GM12878 (cell line): ENCODE measurements at regions not wholly inside any gene's neighbourhood (a gene's known extent, or its start where the extent isn't known, plus 50 kb on each side); places are given as distances from the start of the nearest gene placed in this dataset.
A peak's percentile ranks its signal among the peaks of the same experiment; 100 is the strongest.

Experiments used
- ATAC-seq: fragments of 200-7000 bp; cut with Tn5 transposase; 3 replicates; pipeline ENCODE4 v1.9.1; 2020; ENCODE audit warnings: mild to moderate bottlenecking, moderate library complexity
- BruUV-seq: library from RNA; stranded (reverse); fragments of 400-500 nt; replicated peaks from 2 replicates; lab custom pipeline; 2021; lab: Mats Ljungman, UMichigan
- CTCF ChIA-PET: fragments of 300-600 bp; sonication (Branson Sonifier 250); formaldehyde crosslinking; extraction: SDS; loops from one replicate; lab custom pipeline; 2021; ENCODE audit warnings: inconsistent platforms; lab: Yijun Ruan, JAX
- POLR2A ChIA-PET: fragments of 350-600 bp; formaldehyde crosslinking; extraction: SDS; loops from one replicate; lab custom pipeline; 2021; ENCODE audit warnings: inconsistent platforms; lab: Charles Lee
- RAD21 ChIA-PET: fragments of 300-600 bp; sonication (Branson Sonifier 250); formaldehyde crosslinking; loops from one replicate; lab custom pipeline; 2023; ENCODE audit warnings: antibody characterized with exemption; ENCODE audit not compliant: unreplicated experiment; lab: Charles Lee
- SMC1A ChIA-PET: fragments of 300-600 bp; sonication (Branson Sonifier 250); formaldehyde crosslinking; loops from one replicate; lab custom pipeline; 2023; ENCODE audit not compliant: unreplicated experiment, uncharacterized antibody; lab: Charles Lee
- DNase-seq: peaks from one replicate; pipeline ENCODE4 v3.0.0-alpha.2; 2011; ENCODE audit warnings: low read depth, low spot score
- FAIRE-seq: peaks from 3 replicates; lab custom pipeline; 2011; peaks lifted over from hg19 to GRCh38; lab: Jason Lieb, UNC
- H2AFZ ChIP-seq: 2 replicates; pipeline ENCODE4 v1.6.0; 2011; ENCODE audit warnings: low read depth, low read length, control low read depth; ENCODE audit not compliant: control insufficient read depth
- H3K27ac ChIP-seq: 2 replicates; pipeline ENCODE4 v1.5.1; 2011; ENCODE audit warnings: control low read depth; ENCODE audit not compliant: control insufficient read depth, insufficient read depth
- H3K27me3 ChIP-seq, 2 experiments: replicated peaks in 1 of 2; 2 replicates each; pipeline versions ENCODE4 v1.6.0 to v1.6.1; 2011; ENCODE audit warnings: low read length in 1 of 2; ENCODE audit not compliant: control insufficient read depth in 2 of 2, insufficient read depth in 2 of 2
- H3K36me3 ChIP-seq, 2 experiments: 2 replicates each; pipeline ENCODE4 v1.5.1; 2011; ENCODE audit warnings: low read length in 1 of 2; ENCODE audit not compliant: control insufficient read depth in 2 of 2, insufficient read depth in 2 of 2
- H3K4me1 ChIP-seq: 2 replicates; pipeline ENCODE4 v1.6.1; 2011; ENCODE audit warnings: mild to moderate bottlenecking, low read length, moderate library complexity, mixed read lengths; ENCODE audit not compliant: control insufficient read depth, insufficient read depth
- H3K4me2 ChIP-seq: 2 replicates; pipeline ENCODE4 v1.6.0; 2011; ENCODE audit warnings: control low read depth; ENCODE audit not compliant: control insufficient read depth, insufficient read depth
- H3K4me3 ChIP-seq: fragments of 200-600 bp; sonication (generic); 2 replicates; pipeline ENCODE4 v1.5.1; 2016
- H3K79me2 ChIP-seq: 2 replicates; pipeline ENCODE4 v1.6.0; 2011; ENCODE audit warnings: low read length; ENCODE audit not compliant: control insufficient read depth, insufficient read depth
- H3K9ac ChIP-seq: 2 replicates; pipeline ENCODE4 v1.8.0; 2011; ENCODE audit warnings: low read length, control low read depth, mixed read lengths; ENCODE audit not compliant: control insufficient read depth, insufficient read depth
- H3K9me3 ChIP-seq: replicated peaks from 3 replicates; pipeline ENCODE4 v1.5.1; 2011; ENCODE audit warnings: mild to moderate bottlenecking, low read length; ENCODE audit not compliant: control insufficient read depth, insufficient read depth
- H4K20me1 ChIP-seq: 2 replicates; pipeline ENCODE4 v1.6.0; 2011; ENCODE audit not compliant: control insufficient read depth, insufficient read depth
- CBX3 ChIP-seq: fragments of 200-600 bp; sonication (generic); IDR thresholded peaks from 2 replicates; pipeline ENCODE4 v1.6.1; 2016; ENCODE audit warnings: low read depth, borderline replicate concordance
- CEBPB ChIP-seq, 2 experiments: fragments of 150-350 bp in 1 of 2; IDR thresholded peaks; 2 replicates each; pipeline ENCODE4 v1.6.1; 2012 to 2014; ENCODE audit warnings: low read depth in 2 of 2, low read length in 2 of 2, borderline replicate concordance in 1 of 2, inconsistent platforms in 1 of 2
- ETV6 ChIP-seq, 2 experiments: fragments of 450-650 bp in 1 of 2; IDR thresholded peaks in 1 of 2; conservative IDR thresholded peaks in 1 of 2; 2 replicates each; pipeline ENCODE4 v1.6.1; 2014; ENCODE audit warnings: antibody characterized with exemption in 1 of 2, borderline replicate concordance in 1 of 2, low read depth in 1 of 2, mild to moderate bottlenecking in 1 of 2, moderate library complexity in 1 of 2
- LARP7 ChIP-seq: fragments of 450-650 bp; IDR thresholded peaks from 2 replicates; pipeline ENCODE4 v1.6.1; 2017; ENCODE audit warnings: mild to moderate bottlenecking
- MYC ChIP-seq: IDR thresholded peaks from 2 replicates; pipeline ENCODE4 v1.6.1; 2011; ENCODE audit warnings: mild to moderate bottlenecking, low read length, moderate library complexity, inconsistent platforms; ENCODE audit not compliant: insufficient read depth, insufficient replicate concordance, insufficient read length, severe bottlenecking
- NFYA ChIP-seq: IDR thresholded peaks from 2 replicates; pipeline ENCODE4 v1.6.1; 2011; ENCODE audit warnings: low read depth, mild to moderate bottlenecking, low read length, improper control_type of control experiment, borderline replicate concordance
- NR2C1 ChIP-seq: fragments of 450-650 bp; IDR thresholded peaks from 2 replicates; pipeline ENCODE4 v1.6.1; 2017; ENCODE audit warnings: antibody characterized with exemption, mild to moderate bottlenecking, moderate library complexity
- SMARCA5 ChIP-seq: fragments of 450-650 bp; IDR thresholded peaks from 2 replicates; pipeline ENCODE4 v1.6.1; 2017; ENCODE audit warnings: mild to moderate bottlenecking
- STAT1 ChIP-seq: fragments of 450-650 bp; conservative IDR thresholded peaks from 2 replicates; pipeline ENCODE4 v1.6.1; 2014; ENCODE audit warnings: antibody characterized with exemption, mild to moderate bottlenecking
- YBX1 ChIP-seq: fragments of 450-650 bp; IDR thresholded peaks from 2 replicates; pipeline ENCODE4 v1.6.1; 2016; ENCODE audit warnings: antibody characterized with exemption
- ZNF622 ChIP-seq: fragments of 450-650 bp; IDR thresholded peaks from 2 replicates; pipeline ENCODE4 v1.6.1; 2017; ENCODE audit warnings: mild to moderate bottlenecking, inconsistent platforms
- WGBS: methylation state at CpG from one replicate; pipeline ENCODE4 v1.1.6; 2016; ENCODE audit warnings: low lambda C conversion rate; ENCODE audit not compliant: insufficient replicate concordance, insufficient coverage; ENCODE audit errors: missing lambda C conversion rate; 5-methylcytosine and 5-hydroxymethylcytosine counted together
- in situ Hi-C: fragments of 300-500 bp; cut with MboI; formaldehyde crosslinking; loops from 9 replicates; pipeline ENCODE4 v1.14.3; 2018; ENCODE audit warnings: mixed read lengths
- intact Hi-C: fragments of 100-400 bp; cut with micrococcal nuclease; formaldehyde crosslinking; loops from one replicate; pipeline ENCODE4 v1.14.2; 2022; ENCODE audit not compliant: unreplicated experiment
- TF ChIP-seq, protein P1 (sequence below): fragments of 450-650 bp; IDR thresholded peaks from 2 replicates; pipeline ENCODE4 v1.6.1; 2017; ENCODE audit warnings: mild to moderate bottlenecking, moderate library complexity
- TF ChIP-seq, protein P2 (sequence below): IDR thresholded peaks from 2 replicates; pipeline ENCODE4 v1.6.1; 2012; ENCODE audit warnings: low read depth, low read length, improper control_type of control experiment

DNA sequence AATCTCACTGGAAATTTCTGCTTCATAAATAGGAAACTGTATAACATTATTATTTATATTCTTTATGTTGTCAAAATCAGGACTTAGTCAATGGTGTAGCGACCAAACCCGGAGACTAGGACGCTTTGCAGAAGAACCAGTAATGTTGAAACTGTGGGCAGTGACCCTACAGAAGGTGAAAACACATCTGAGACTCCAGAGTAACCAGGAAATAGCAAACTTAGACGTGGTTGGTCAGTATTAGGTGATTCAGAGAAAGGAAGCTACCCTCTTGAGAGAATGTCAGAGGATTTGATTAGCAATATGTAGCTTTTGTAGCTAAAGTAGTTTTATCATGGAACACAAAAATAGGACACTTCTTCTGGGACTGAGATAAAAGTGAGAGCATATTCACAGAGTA lies 381.9 kb downstream of the SLC16A7 start:
- intact Hi-C loops, result no loop called here
- CTCF ChIA-PET, result no interaction called here
- H4K20me1 ChIP-seq, result no peaks in the 10 kb centered on the region
- H3K79me2 ChIP-seq, result no peaks in the 10 kb centered on the region
- H3K27me3 ChIP-seq, result no peaks in the 10 kb centered on the region
- POLR2A ChIA-PET, result no interaction called here
- ATAC-seq, result 0 out of 3 replicates have a peak, but pooled peaks have one; percentile 28
- BruUV-seq, result no TSS peak
- no peak for FAIRE-seq
- no peak overlapping the region for H3K4me3 ChIP-seq
- H3K27ac ChIP-seq, result no peak overlapping the region
- no peaks in the 10 kb centered on the region for H3K9me3 ChIP-seq
- H3K4me1 ChIP-seq, result no peaks in the 10 kb centered on the region
- TF ChIP-seq, protein P1, sequence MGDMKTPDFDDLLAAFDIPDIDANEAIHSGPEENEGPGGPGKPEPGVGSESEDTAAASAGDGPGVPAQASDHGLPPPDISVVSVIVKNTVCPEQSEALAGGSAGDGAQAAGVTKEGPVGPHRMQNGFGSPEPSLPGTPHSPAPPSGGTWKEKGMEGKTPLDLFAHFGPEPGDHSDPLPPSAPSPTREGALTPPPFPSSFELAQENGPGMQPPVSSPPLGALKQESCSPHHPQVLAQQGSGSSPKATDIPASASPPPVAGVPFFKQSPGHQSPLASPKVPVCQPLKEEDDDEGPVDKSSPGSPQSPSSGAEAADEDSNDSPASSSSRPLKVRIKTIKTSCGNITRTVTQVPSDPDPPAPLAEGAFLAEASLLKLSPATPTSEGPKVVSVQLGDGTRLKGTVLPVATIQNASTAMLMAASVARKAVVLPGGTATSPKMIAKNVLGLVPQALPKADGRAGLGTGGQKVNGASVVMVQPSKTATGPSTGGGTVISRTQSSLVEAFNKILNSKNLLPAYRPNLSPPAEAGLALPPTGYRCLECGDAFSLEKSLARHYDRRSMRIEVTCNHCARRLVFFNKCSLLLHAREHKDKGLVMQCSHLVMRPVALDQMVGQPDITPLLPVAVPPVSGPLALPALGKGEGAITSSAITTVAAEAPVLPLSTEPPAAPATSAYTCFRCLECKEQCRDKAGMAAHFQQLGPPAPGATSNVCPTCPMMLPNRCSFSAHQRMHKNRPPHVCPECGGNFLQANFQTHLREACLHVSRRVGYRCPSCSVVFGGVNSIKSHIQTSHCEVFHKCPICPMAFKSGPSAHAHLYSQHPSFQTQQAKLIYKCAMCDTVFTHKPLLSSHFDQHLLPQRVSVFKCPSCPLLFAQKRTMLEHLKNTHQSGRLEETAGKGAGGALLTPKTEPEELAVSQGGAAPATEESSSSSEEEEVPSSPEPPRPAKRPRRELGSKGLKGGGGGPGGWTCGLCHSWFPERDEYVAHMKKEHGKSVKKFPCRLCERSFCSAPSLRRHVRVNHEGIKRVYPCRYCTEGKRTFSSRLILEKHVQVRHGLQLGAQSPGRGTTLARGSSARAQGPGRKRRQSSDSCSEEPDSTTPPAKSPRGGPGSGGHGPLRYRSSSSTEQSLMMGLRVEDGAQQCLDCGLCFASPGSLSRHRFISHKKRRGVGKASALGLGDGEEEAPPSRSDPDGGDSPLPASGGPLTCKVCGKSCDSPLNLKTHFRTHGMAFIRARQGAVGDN, result no peak
- TF ChIP-seq LARP7, result no peak
- TF ChIP-seq, protein P2, sequence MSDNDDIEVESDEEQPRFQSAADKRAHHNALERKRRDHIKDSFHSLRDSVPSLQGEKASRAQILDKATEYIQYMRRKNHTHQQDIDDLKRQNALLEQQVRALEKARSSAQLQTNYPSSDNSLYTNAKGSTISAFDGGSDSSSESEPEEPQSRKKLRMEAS, result no peak
- TF ChIP-seq SMARCA5, result no peak
- TF ChIP-seq CEBPB (IDR thresholded peaks at IDR 0.05; ENCODE audit: borderline replicate concordance in 1 of 2, low read depth in 2 of 2, low read length in 2 of 2), result no peak
- TF ChIP-seq ETV6 (conservative IDR thresholded peaks at IDR 0.05 in 1 of 2, IDR thresholded peaks at IDR 0.05 in 1 of 2; ENCODE audit: borderline replicate concordance in 1 of 2, low read depth in 1 of 2), result no peak
- no peak for TF ChIP-seq CBX3
- no peak for TF ChIP-seq YBX1
- TF ChIP-seq NR2C1, result no peak
- no peak for TF ChIP-seq STAT1
- TF ChIP-seq MYC, result no peak
- TF ChIP-seq ZNF622, result no peak
- TF ChIP-seq NFYA, result no peak
- TF ChIP-seq, all 136 proteins: peak for 0
- SMC1A ChIA-PET, result no interaction called here
- in situ Hi-C loops, result no loop called here
- RAD21 ChIA-PET, result no interaction called here
- no peak for DNase-seq
- Histone ChIP-seq H3K36me3 (no peaks in the 10 kb centered on the region), H2AFZ (no peak overlapping the region), H3K4me2 (no peak overlapping the region), H3K9ac (no peak overlapping the region)
- 11% methylated on average over 4 of the region's 4 CpGs for WGBS
